ENCODE measurements at regions not wholly inside any gene's neighbourhood (a gene's known extent, or its start where the extent isn't known, plus 50 kb on each side); places are given as distances from the start of the nearest gene placed in this dataset.

GRCh38 chrX:14440106-14440505 is 89.2 kb upstream of the GLRA2 start:
- TF ChIP-seq, protein P1, sequence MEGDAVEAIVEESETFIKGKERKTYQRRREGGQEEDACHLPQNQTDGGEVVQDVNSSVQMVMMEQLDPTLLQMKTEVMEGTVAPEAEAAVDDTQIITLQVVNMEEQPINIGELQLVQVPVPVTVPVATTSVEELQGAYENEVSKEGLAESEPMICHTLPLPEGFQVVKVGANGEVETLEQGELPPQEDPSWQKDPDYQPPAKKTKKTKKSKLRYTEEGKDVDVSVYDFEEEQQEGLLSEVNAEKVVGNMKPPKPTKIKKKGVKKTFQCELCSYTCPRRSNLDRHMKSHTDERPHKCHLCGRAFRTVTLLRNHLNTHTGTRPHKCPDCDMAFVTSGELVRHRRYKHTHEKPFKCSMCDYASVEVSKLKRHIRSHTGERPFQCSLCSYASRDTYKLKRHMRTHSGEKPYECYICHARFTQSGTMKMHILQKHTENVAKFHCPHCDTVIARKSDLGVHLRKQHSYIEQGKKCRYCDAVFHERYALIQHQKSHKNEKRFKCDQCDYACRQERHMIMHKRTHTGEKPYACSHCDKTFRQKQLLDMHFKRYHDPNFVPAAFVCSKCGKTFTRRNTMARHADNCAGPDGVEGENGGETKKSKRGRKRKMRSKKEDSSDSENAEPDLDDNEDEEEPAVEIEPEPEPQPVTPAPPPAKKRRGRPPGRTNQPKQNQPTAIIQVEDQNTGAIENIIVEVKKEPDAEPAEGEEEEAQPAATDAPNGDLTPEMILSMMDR (IDR thresholded peaks at IDR 0.05), result no peak
- TF ChIP-seq POLR2A (IDR thresholded peaks at IDR 0.05), result no peak
- TF ChIP-seq POLR2AphosphoS5 (IDR thresholded peaks at IDR 0.05), result no peak
